Activated naive CD8-positive, alpha-beta T cell treated with anti-CD3 and anti-CD28 coated beads for 36 hours (primary cell): ENCODE measurements at regions not wholly inside any gene's neighbourhood (a gene's known extent, or its start where the extent isn't known, plus 50 kb on each side); places are given as distances from the start of the nearest gene placed in this dataset.
A peak's percentile ranks its signal among the peaks of the same experiment; 100 is the strongest.

Experiments used
- DNase-seq: peaks from one replicate; pipeline ENCODE4 v3.0.0; 2021
- H3K27ac Mint-ChIP-seq: one replicate; pipeline ENCODE4 v1.8.0; 2022; ENCODE audit warnings: mild to moderate bottlenecking, moderate library complexity, mixed read lengths
- H3K27me3 Mint-ChIP-seq: one replicate; pipeline ENCODE4 v1.8.0; 2022; ENCODE audit warnings: mild to moderate bottlenecking, mixed read lengths
- H3K36me3 Mint-ChIP-seq: one replicate; pipeline ENCODE4 v1.8.0; 2021; ENCODE audit warnings: mild to moderate bottlenecking, mixed read lengths
- H3K4me1 Mint-ChIP-seq: one replicate; pipeline ENCODE4 v1.8.0; 2021; ENCODE audit warnings: mixed read lengths
- H3K4me3 Mint-ChIP-seq: one replicate; pipeline ENCODE4 v1.8.0; 2022; ENCODE audit warnings: mild to moderate bottlenecking, moderate library complexity, mixed read lengths
- H3K9me3 Mint-ChIP-seq: one replicate; pipeline ENCODE4 v1.8.0; 2022; ENCODE audit warnings: mixed read lengths

GRCh38 chr12:81888961-81889360, 129.8 kb upstream of the PPFIA2 start:
- DNase-seq, result no peak
- no peaks in the 10 kb centered on the region for H3K4me1 Mint-ChIP-seq
- no peak overlapping the region for H3K27ac Mint-ChIP-seq
- H3K9me3 Mint-ChIP-seq, result no peaks in the 10 kb centered on the region
- no peaks in the 10 kb centered on the region for H3K27me3 Mint-ChIP-seq
- no peak overlapping the region for H3K4me3 Mint-ChIP-seq
- H3K36me3 Mint-ChIP-seq, result no peaks in the 10 kb centered on the region

GRCh38 chr12:81888106-81888740, 129.1 kb upstream of the PPFIA2 start:
- no peaks in the 10 kb centered on the region for H3K27me3 Mint-ChIP-seq
- no peak overlapping the region for H3K4me3 Mint-ChIP-seq
- DNase-seq, result no peak
- H3K4me1 Mint-ChIP-seq, result no peaks in the 10 kb centered on the region
- no peaks in the 10 kb centered on the region for H3K9me3 Mint-ChIP-seq
- no peak overlapping the region for H3K27ac Mint-ChIP-seq
- no peaks in the 10 kb centered on the region for H3K36me3 Mint-ChIP-seq

GRCh38 chr12:81874586-81874985, 115.4 kb upstream of the PPFIA2 start:
- Mint-ChIP-seq H3K27me3 (no peaks in the 10 kb centered on the region), H3K9me3 (no peaks in the 10 kb centered on the region), H3K36me3 (no peaks in the 10 kb centered on the region), H3K4me1 (peaks cover 7% of the 10 kb centered on the region), H3K27ac (no peak overlapping the region), H3K4me3 (no peak overlapping the region)
- DNase-seq, result no peak

- Mint-ChIP-seq H3K4me1 (peaks cover 7% of the 10 kb centered on the region), H3K27ac (no peak overlapping the region), H3K9me3 (no peaks in the 10 kb centered on the region), H3K4me3 (no peak overlapping the region), H3K36me3 (no peaks in the 10 kb centered on the region), H3K27me3 (no peaks in the 10 kb centered on the region)
- DNase-seq, result no peak
Observed at GRCh38 chr12:81874166-81874565, 115.0 kb upstream of the PPFIA2 start.

- H3K27me3 Mint-ChIP-seq, result no peaks in the 10 kb centered on the region
- no peak overlapping the region for H3K27ac Mint-ChIP-seq
- no peak overlapping the region for H3K4me3 Mint-ChIP-seq
- H3K36me3 Mint-ChIP-seq, result no peaks in the 10 kb centered on the region
- H3K4me1 Mint-ChIP-seq, result peaks cover 7% of the 10 kb centered on the region
- DNase-seq, result no peak
- H3K9me3 Mint-ChIP-seq, result no peaks in the 10 kb centered on the region
Observed at GRCh38 chr12:81872400-81872799, 113.2 kb upstream of the PPFIA2 start.

GRCh38 chr12:81866081-81866480, 106.9 kb upstream of the PPFIA2 start:
- peaks cover 2% of the 10 kb centered on the region for H3K4me1 Mint-ChIP-seq
- no peaks in the 10 kb centered on the region for H3K27me3 Mint-ChIP-seq
- no peak overlapping the region for H3K4me3 Mint-ChIP-seq
- H3K9me3 Mint-ChIP-seq, result no peaks in the 10 kb centered on the region
- DNase-seq, result no peak
- H3K36me3 Mint-ChIP-seq, result no peaks in the 10 kb centered on the region
- no peak overlapping the region for H3K27ac Mint-ChIP-seq

GRCh38 chr12:81863406-81863805, 104.3 kb upstream of the PPFIA2 start:
- no peak overlapping the region for H3K4me3 Mint-ChIP-seq
- H3K27me3 Mint-ChIP-seq, result no peaks in the 10 kb centered on the region
- H3K36me3 Mint-ChIP-seq, result no peaks in the 10 kb centered on the region
- no peaks in the 10 kb centered on the region for H3K9me3 Mint-ChIP-seq
- DNase-seq, result no peak
- no peak overlapping the region for H3K27ac Mint-ChIP-seq
- peaks cover 4% of the 10 kb centered on the region for H3K4me1 Mint-ChIP-seq

- Mint-ChIP-seq H3K4me1 (peaks cover 3% of the 10 kb centered on the region), H3K9me3 (no peaks in the 10 kb centered on the region), H3K27me3 (no peaks in the 10 kb centered on the region), H3K4me3 (no peak overlapping the region), H3K27ac (no peak overlapping the region), H3K36me3 (no peaks in the 10 kb centered on the region)
- DNase-seq, result no peak
Observed at GRCh38 chr12:81859521-81859920, 100.4 kb upstream of the PPFIA2 start.

- no peak for DNase-seq
- no peaks in the 10 kb centered on the region for H3K4me1 Mint-ChIP-seq
- no peaks in the 10 kb centered on the region for H3K27me3 Mint-ChIP-seq
- no peak overlapping the region for H3K4me3 Mint-ChIP-seq
- no peaks in the 10 kb centered on the region for H3K9me3 Mint-ChIP-seq
- H3K27ac Mint-ChIP-seq, result no peak overlapping the region
- H3K36me3 Mint-ChIP-seq, result no peaks in the 10 kb centered on the region
Observed at GRCh38 chr12:81843599-81843998, 84.4 kb upstream of the PPFIA2 start.

- Mint-ChIP-seq H3K4me1 (peaks cover 14% of the 10 kb centered on the region), H3K27me3 (no peaks in the 10 kb centered on the region), H3K27ac (peak overlapping the region; percentile 65), H3K36me3 (peaks cover 4% of the 10 kb centered on the region), H3K9me3 (no peaks in the 10 kb centered on the region), H3K4me3 (no peak overlapping the region)
- peak; percentile 66 for DNase-seq
Observed at GRCh38 chr12:81835783-81836182, 76.6 kb upstream of the PPFIA2 start.

GRCh38 chr12:81819991-81820633, 61.0 kb upstream of the PPFIA2 start:
- H3K4me3 Mint-ChIP-seq, result no peak overlapping the region
- H3K27me3 Mint-ChIP-seq, result peaks cover 4% of the 10 kb centered on the region
- peaks cover 5% of the 10 kb centered on the region for H3K9me3 Mint-ChIP-seq
- no peak overlapping the region for H3K27ac Mint-ChIP-seq
- no peak for DNase-seq
- H3K4me1 Mint-ChIP-seq, result peaks cover 19% of the 10 kb centered on the region
- peaks cover 2% of the 10 kb centered on the region for H3K36me3 Mint-ChIP-seq

GRCh38 chr12:81815611-81816010, 56.5 kb upstream of the PPFIA2 start:
- Mint-ChIP-seq H3K27me3 (peaks cover 23% of the 10 kb centered on the region), H3K4me1 (peaks cover 20% of the 10 kb centered on the region), H3K27ac (no peak overlapping the region), H3K4me3 (no peak overlapping the region), H3K9me3 (peaks cover 14% of the 10 kb centered on the region), H3K36me3 (peaks cover 10% of the 10 kb centered on the region)
- no peak for DNase-seq

- H3K4me1 Mint-ChIP-seq, result peaks cover 21% of the 10 kb centered on the region
- no peak overlapping the region for H3K27ac Mint-ChIP-seq
- peaks cover 26% of the 10 kb centered on the region for H3K27me3 Mint-ChIP-seq
- no peak overlapping the region for H3K4me3 Mint-ChIP-seq
- peaks cover 14% of the 10 kb centered on the region for H3K9me3 Mint-ChIP-seq
- peaks cover 10% of the 10 kb centered on the region for H3K36me3 Mint-ChIP-seq
- DNase-seq, result no peak
Observed at GRCh38 chr12:81811778-81812125, 52.6 kb upstream of the PPFIA2 start.

GRCh38 chr12:81811061-81811777, 52.1 kb upstream of the PPFIA2 start:
- Mint-ChIP-seq H3K4me1 (peaks cover 21% of the 10 kb centered on the region), H3K36me3 (peaks cover 10% of the 10 kb centered on the region), H3K9me3 (peaks cover 14% of the 10 kb centered on the region), H3K27ac (no peak overlapping the region), H3K4me3 (no peak overlapping the region), H3K27me3 (peaks cover 26% of the 10 kb centered on the region)
- DNase-seq, result no peak

GRCh38 chr12:81809829-81810595, 50.9 kb upstream of the PPFIA2 start:
- H3K9me3 Mint-ChIP-seq, result peaks cover 10% of the 10 kb centered on the region
- peaks cover 22% of the 10 kb centered on the region for H3K27me3 Mint-ChIP-seq
- H3K4me1 Mint-ChIP-seq, result peaks cover 12% of the 10 kb centered on the region
- H3K27ac Mint-ChIP-seq, result peak overlapping the region; percentile 83
- H3K4me3 Mint-ChIP-seq, result no peak overlapping the region
- peaks cover 8% of the 10 kb centered on the region for H3K36me3 Mint-ChIP-seq
- DNase-seq, result no peak
